Skeletal muscle tissue (tissue), 3 donors: ENCODE measurements at regions not wholly inside any gene's neighbourhood (a gene's known extent, or its start where the extent isn't known, plus 50 kb on each side); places are given as distances from the start of the nearest gene placed in this dataset.

ENCODE experiments used
- H3K27ac ChIP-seq: one replicate; pipeline ENCODE4 v1.7.0; 2013; ENCODE audit warnings: mild to moderate bottlenecking, low read depth, low read length, inconsistent platforms
- H3K27me3 ChIP-seq, 3 donors: one replicate each; pipeline ENCODE4 v1.7.0; 2013; ENCODE audit warnings: low read length in 3 of 3; ENCODE audit not compliant: control insufficient read depth in 3 of 3, insufficient read depth in 3 of 3
- H3K36me3 ChIP-seq, 3 donors: one replicate each; pipeline ENCODE4 v1.7.0; 2013; ENCODE audit warnings: low read length in 3 of 3; ENCODE audit not compliant: control insufficient read depth in 3 of 3, insufficient read depth in 3 of 3
- H3K4me1 ChIP-seq, 3 donors: one replicate each; pipeline ENCODE4 v1.7.0; 2013; ENCODE audit warnings: low read length in 3 of 3, mild to moderate bottlenecking in 3 of 3; ENCODE audit not compliant: control insufficient read depth in 3 of 3, insufficient read depth in 3 of 3
- H3K4me3 ChIP-seq, 3 donors: one replicate each; pipeline ENCODE4 v1.7.0; 2013; ENCODE audit warnings: low read length in 3 of 3
- H3K9ac ChIP-seq, 3 donors: one replicate each; pipeline ENCODE4 v1.7.0; 2013; ENCODE audit warnings: low read length in 3 of 3, mild to moderate bottlenecking in 3 of 3, moderate library complexity in 2 of 3, low read depth in 1 of 3
- H3K9me3 ChIP-seq, 3 donors: one replicate each; pipeline ENCODE4 v1.7.0; 2013; ENCODE audit warnings: low read length in 3 of 3; ENCODE audit not compliant: control insufficient read depth in 3 of 3
- donor health status: Osteomylitis.

DNA sequence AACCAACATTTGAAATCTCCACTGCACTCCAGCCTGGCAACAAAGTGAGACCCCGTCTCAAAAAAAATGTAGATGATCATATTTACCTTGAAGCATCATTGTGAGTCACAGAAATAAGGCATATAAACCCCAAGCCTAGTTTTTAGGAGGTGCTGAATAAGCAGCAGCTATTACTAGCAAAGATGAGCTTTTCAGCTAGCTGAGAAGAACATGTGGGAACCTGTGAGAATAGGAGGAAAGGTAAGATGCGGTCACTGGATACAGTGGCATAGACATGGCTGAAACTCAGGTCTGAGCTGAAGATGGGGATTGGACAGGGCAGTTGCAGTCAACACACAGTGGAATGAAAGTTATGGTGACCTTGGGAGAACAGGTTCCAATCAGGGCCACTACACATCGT is 284.3 kb upstream of the IRAK1BP1 start:
- no peaks in the 10 kb centered on the region for H3K36me3 ChIP-seq
- no peaks in the 10 kb centered on the region for H3K27me3 ChIP-seq
- H3K9ac ChIP-seq = no peak overlapping the region
- no peaks in the 10 kb centered on the region for H3K9me3 ChIP-seq
- H3K4me1 ChIP-seq = no peaks in the 10 kb centered on the region
- H3K4me3 ChIP-seq = no peak overlapping the region
- H3K27ac ChIP-seq = no peak overlapping the region

GRCh38 chr6:78589436-78589835 is 277.9 kb upstream of the IRAK1BP1 start:
- Histone ChIP-seq H3K4me3 (no peak overlapping the region), H3K9me3 (no peaks in the 10 kb centered on the region), H3K9ac (no peak overlapping the region), H3K36me3 (no peaks in the 10 kb centered on the region), H3K27ac (no peak overlapping the region), H3K27me3 (no peaks in the 10 kb centered on the region), H3K4me1 (no peaks in the 10 kb centered on the region)

- no peak overlapping the region for H3K27ac ChIP-seq
- no peaks in the 10 kb centered on the region for H3K4me1 ChIP-seq
- H3K36me3 ChIP-seq = no peaks in the 10 kb centered on the region
- no peaks in the 10 kb centered on the region for H3K27me3 ChIP-seq
- no peaks in the 10 kb centered on the region for H3K9me3 ChIP-seq
- no peak overlapping the region for H3K9ac ChIP-seq
- no peak overlapping the region for H3K4me3 ChIP-seq
These were observed 273.3 kb upstream of the IRAK1BP1 start for GRCh38 chr6:78593898-78594667.

GRCh38 chr6:78594668-78595066 is 272.7 kb upstream of the IRAK1BP1 start:
- no peaks in the 10 kb centered on the region for H3K4me1 ChIP-seq
- no peaks in the 10 kb centered on the region for H3K9me3 ChIP-seq
- no peak overlapping the region for H3K9ac ChIP-seq
- H3K4me3 ChIP-seq = no peak overlapping the region
- no peaks in the 10 kb centered on the region for H3K27me3 ChIP-seq
- H3K27ac ChIP-seq = no peak overlapping the region
- no peaks in the 10 kb centered on the region for H3K36me3 ChIP-seq

- Histone ChIP-seq H3K27ac (no peak overlapping the region), H3K9ac (no peak overlapping the region), H3K36me3 (no peaks in the 10 kb centered on the region)
These were observed 269.4 kb upstream of the IRAK1BP1 start for GRCh38 chr6:78597966-78598365.

GRCh38 chr6:78598966-78599365 is 268.4 kb upstream of the IRAK1BP1 start:
- Histone ChIP-seq H3K27ac (no peak overlapping the region), H3K9me3 (no peaks in the 10 kb centered on the region), H3K36me3 (no peaks in the 10 kb centered on the region), H3K4me1 (no peaks in the 10 kb centered on the region), H3K27me3 (no peaks in the 10 kb centered on the region), H3K4me3 (no peak overlapping the region), H3K9ac (no peak overlapping the region)

More at GRCh38 chr6:78597966-78598365, 269.4 kb upstream of the IRAK1BP1 start:
- H3K9me3 ChIP-seq = no peaks in the 10 kb centered on the region
- no peak overlapping the region for H3K4me3 ChIP-seq
- H3K4me1 ChIP-seq = no peaks in the 10 kb centered on the region
- no peaks in the 10 kb centered on the region for H3K27me3 ChIP-seq

- no peak overlapping the region for H3K9ac ChIP-seq
- H3K27me3 ChIP-seq = no peaks in the 10 kb centered on the region
- no peaks in the 10 kb centered on the region for H3K36me3 ChIP-seq
- no peak overlapping the region for H3K4me3 ChIP-seq
- no peak overlapping the region for H3K27ac ChIP-seq
- no peaks in the 10 kb centered on the region for H3K4me1 ChIP-seq
- H3K9me3 ChIP-seq = no peaks in the 10 kb centered on the region
These were observed 267.8 kb upstream of the IRAK1BP1 start for GRCh38 chr6:78599526-78599925.

DNA sequence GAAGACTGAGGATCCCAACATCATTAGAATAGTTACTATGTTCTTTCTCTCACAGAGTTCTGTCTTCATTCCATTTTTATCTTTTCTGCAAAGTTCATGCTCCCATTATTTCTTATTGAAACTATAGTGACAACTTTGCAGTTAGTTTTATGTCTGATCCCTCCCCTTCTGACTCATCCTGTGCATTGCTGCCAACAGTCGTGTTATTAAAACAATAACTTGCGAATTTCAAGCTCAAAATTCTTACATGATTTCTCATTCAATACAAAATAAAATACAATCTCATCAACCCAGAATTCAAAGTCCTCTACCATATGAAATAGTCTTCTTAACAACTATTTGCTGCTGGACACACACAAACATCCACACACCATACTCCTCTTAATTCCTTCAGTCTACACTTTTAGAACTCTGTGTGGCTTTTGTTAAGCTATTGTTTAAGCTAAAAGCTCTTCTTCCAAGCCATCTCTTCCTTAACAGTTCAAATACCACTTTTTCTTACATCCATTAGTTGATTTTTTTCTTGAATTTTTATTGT is 261.4 kb upstream of the IRAK1BP1 start:
- Histone ChIP-seq H3K9me3 (no peaks in the 10 kb centered on the region), H3K9ac (no peak overlapping the region), H3K4me1 (no peaks in the 10 kb centered on the region), H3K36me3 (no peaks in the 10 kb centered on the region), H3K27me3 (no peaks in the 10 kb centered on the region), H3K27ac (no peak overlapping the region), H3K4me3 (no peak overlapping the region)

- Histone ChIP-seq H3K27me3 (no peaks in the 10 kb centered on the region), H3K27ac (no peak overlapping the region), H3K36me3 (no peaks in the 10 kb centered on the region), H3K9ac (no peak overlapping the region), H3K4me3 (no peak overlapping the region), H3K9me3 (no peaks in the 10 kb centered on the region), H3K4me1 (no peaks in the 10 kb centered on the region)
These were observed 260.2 kb upstream of the IRAK1BP1 start for GRCh38 chr6:78607189-78607588.

GRCh38 chr6:78611102-78611620 is 256.2 kb upstream of the IRAK1BP1 start:
- Histone ChIP-seq H3K4me3 (no peak overlapping the region), H3K36me3 (no peaks in the 10 kb centered on the region), H3K27ac (no peak overlapping the region)

More at GRCh38 chr6:78611102-78611620, 256.2 kb upstream of the IRAK1BP1 start:
- no peak overlapping the region for H3K9ac ChIP-seq
- H3K9me3 ChIP-seq = no peaks in the 10 kb centered on the region
- H3K4me1 ChIP-seq = no peaks in the 10 kb centered on the region
- H3K27me3 ChIP-seq = no peaks in the 10 kb centered on the region
